Neuronal stem cell (in vitro differentiated cells): ENCODE measurements at regions not wholly inside any gene's neighbourhood (a gene's known extent, or its start where the extent isn't known, plus 50 kb on each side); places are given as distances from the start of the nearest gene placed in this dataset.

Source experiments
- DNase-seq: peaks from one replicate; pipeline ENCODE4 v3.0.0-alpha.2; 2013; ENCODE audit warnings: low spot score
- H2AFZ ChIP-seq: one replicate; pipeline ENCODE4 v1.6.1; 2013; ENCODE audit warnings: mild to moderate bottlenecking, low read length, inconsistent platforms
- H2AK5ac ChIP-seq: 2 replicates; pipeline ENCODE4 v1.6.1; 2013; ENCODE audit warnings: low read depth, mild to moderate bottlenecking, inconsistent platforms, low read length, moderate library complexity, mixed read lengths
- H2BK120ac ChIP-seq: 2 replicates; pipeline ENCODE4 v1.6.1; 2013; ENCODE audit warnings: low read depth, mild to moderate bottlenecking, inconsistent platforms, low read length, moderate library complexity, mixed read lengths
- H2BK12ac ChIP-seq: one replicate; pipeline ENCODE4 v1.6.1; 2013; ENCODE audit warnings: low read length, inconsistent platforms
- H2BK15ac ChIP-seq: 2 replicates; pipeline ENCODE4 v1.6.1; 2013; ENCODE audit warnings: mild to moderate bottlenecking, low read length, inconsistent platforms, mixed read lengths
- H2BK5ac ChIP-seq: one replicate; pipeline ENCODE4 v1.6.1; 2013; ENCODE audit warnings: inconsistent platforms, mild to moderate bottlenecking, low read length, moderate library complexity
- H3K14ac ChIP-seq: one replicate; pipeline ENCODE4 v1.6.1; 2013; ENCODE audit warnings: low read length, inconsistent platforms
- H3K18ac ChIP-seq: 2 replicates; pipeline ENCODE4 v1.6.1; 2013; ENCODE audit warnings: low read length, inconsistent platforms
- H3K23ac ChIP-seq: 2 replicates; pipeline ENCODE4 v1.6.1; 2013; ENCODE audit warnings: low read depth, mild to moderate bottlenecking, mixed read lengths, low read length, inconsistent platforms; ENCODE audit not compliant: poor library complexity
- H3K27ac ChIP-seq: replicated peaks from 3 replicates; pipeline ENCODE4 v1.5.1; 2013; ENCODE audit warnings: low read length, inconsistent platforms
- H3K27me3 ChIP-seq, 3 experiments: 2 replicates each; pipeline ENCODE4 v1.6.1; 2013; ENCODE audit warnings: low read length in 3 of 3, mild to moderate bottlenecking in 2 of 3, inconsistent platforms in 1 of 3, low read depth in 1 of 3, mixed read lengths in 1 of 3, moderate library complexity in 1 of 3; ENCODE audit not compliant: control insufficient read depth in 3 of 3, insufficient read depth in 3 of 3
- H3K36me3 ChIP-seq, 2 donors: replicated peaks in 1 of 2; 2 replicates each; pipeline ENCODE4 v1.6.1; 2013; ENCODE audit warnings: low read length in 2 of 2; ENCODE audit not compliant: control insufficient read depth in 2 of 2, insufficient read depth in 2 of 2
- H3K4ac ChIP-seq: 2 replicates; pipeline ENCODE4 v1.6.1; 2013; ENCODE audit warnings: inconsistent platforms, mild to moderate bottlenecking, low read length, moderate library complexity
- H3K4me1 ChIP-seq, 2 donors: 1 replicate in 1 of 2; 2 replicates in 1 of 2; pipeline ENCODE4 v1.6.1; 2013; ENCODE audit warnings: low read length in 2 of 2, low read depth in 1 of 2; ENCODE audit not compliant: control insufficient read depth in 2 of 2, insufficient read depth in 1 of 2
- H3K4me2 ChIP-seq: one replicate; pipeline ENCODE4 v1.6.1; 2013; ENCODE audit warnings: mild to moderate bottlenecking, low read length, inconsistent platforms; ENCODE audit not compliant: insufficient read depth, poor library complexity, severe bottlenecking
- H3K4me3 ChIP-seq, 2 donors: 2 replicates each; pipeline ENCODE4 v1.5.1; 2013; ENCODE audit warnings: low read length in 2 of 2, mild to moderate bottlenecking in 2 of 2, inconsistent platforms in 1 of 2, moderate library complexity in 1 of 2
- H3K79me1 ChIP-seq: one replicate; pipeline ENCODE4 v1.6.1; 2013; ENCODE audit warnings: low read depth, mild to moderate bottlenecking, inconsistent platforms, low read length, moderate library complexity
- H3K9ac ChIP-seq: one replicate; pipeline ENCODE4 v1.6.1; 2013; ENCODE audit warnings: mild to moderate bottlenecking, low read depth, low read length, inconsistent platforms; ENCODE audit not compliant: poor library complexity
- H3K9me3 ChIP-seq, 2 donors: replicated peaks in 1 of 2; 2 replicates each; pipeline versions ENCODE3 to v1.6.1; 2013; ENCODE audit warnings: low read length in 2 of 2, mild to moderate bottlenecking in 2 of 2, inconsistent platforms in 1 of 2, low read depth in 1 of 2, mixed read lengths in 1 of 2, moderate library complexity in 1 of 2; ENCODE audit not compliant: control insufficient read depth in 2 of 2, insufficient read depth in 1 of 2
- H4K8ac ChIP-seq: one replicate; pipeline ENCODE4 v1.6.1; 2013; ENCODE audit warnings: low read depth, mild to moderate bottlenecking, inconsistent platforms, low read length, moderate library complexity
- H4K91ac ChIP-seq: one replicate; pipeline ENCODE4 v1.6.1; 2013; ENCODE audit warnings: low read length, low read depth, mild to moderate bottlenecking, inconsistent platforms; ENCODE audit not compliant: poor library complexity
- WGBS, 2 donors: extraction: QIAGEN DNeasy Blood & Tissue Kit; methylation state at CpG; one replicate each; pipeline ENCODE4 v1.1.7; 2013; ENCODE audit warnings: missing lambda C conversion rate in 2 of 2, mixed read lengths in 1 of 2; ENCODE audit not compliant: insufficient read length in 2 of 2, insufficient replicate concordance in 1 of 2; ENCODE audit errors: extremely low coverage in 2 of 2; 5-methylcytosine and 5-hydroxymethylcytosine counted together

GRCh38 chr6:79385893-79386292 lies 151.3 kb downstream of the LCA5 start:
- Histone ChIP-seq H3K79me1 (no peaks in the 10 kb centered on the region), H4K8ac (no peak overlapping the region), H3K9ac (no peak overlapping the region), H2AFZ (no peak overlapping the region), H3K36me3 (no peaks in the 10 kb centered on the region), H2BK5ac (no peak overlapping the region), H4K91ac (no peak overlapping the region), H3K4me1 (no peaks in the 10 kb centered on the region), H3K23ac (no peak overlapping the region), H3K4ac (no peak overlapping the region), H2BK15ac (no peak overlapping the region), H3K18ac (no peak overlapping the region), H2AK5ac (no peak overlapping the region), H2BK120ac (no peak overlapping the region), H3K4me3 (no peak overlapping the region), H3K4me2 (no peak overlapping the region), H3K27ac (no peak overlapping the region), H3K14ac (no peak overlapping the region), H2BK12ac (no peak overlapping the region), H3K27me3 (no peaks in the 10 kb centered on the region), H3K9me3 (no peaks in the 10 kb centered on the region)
- no peak for DNase-seq
- WGBS, 2 donors, result no CpG with 5 or more reads among the region's 4 CpGs

GRCh38 chr6:79385333-79385732 lies 150.9 kb upstream of the HMGN3 start:
- no peak overlapping the region for H4K91ac ChIP-seq
- no peak overlapping the region for H2AK5ac ChIP-seq
- no peak overlapping the region for H3K27ac ChIP-seq
- H3K9ac ChIP-seq, result no peak overlapping the region
- H3K18ac ChIP-seq, result no peak overlapping the region
- H2BK12ac ChIP-seq, result no peak overlapping the region
- no peaks in the 10 kb centered on the region for H3K9me3 ChIP-seq
- no peak overlapping the region for H3K4ac ChIP-seq
- H3K14ac ChIP-seq, result no peak overlapping the region
- no peak for DNase-seq
- WGBS, 2 donors, result no CpG with 5 or more reads among the region's 1 CpG
- H2AFZ ChIP-seq, result no peak overlapping the region
- no peak overlapping the region for H2BK120ac ChIP-seq
- no peaks in the 10 kb centered on the region for H3K27me3 ChIP-seq
- no peak overlapping the region for H3K4me3 ChIP-seq
- no peak overlapping the region for H3K23ac ChIP-seq
- H2BK5ac ChIP-seq, result no peak overlapping the region
- H3K79me1 ChIP-seq, result no peaks in the 10 kb centered on the region
- no peaks in the 10 kb centered on the region for H3K36me3 ChIP-seq
- H3K4me1 ChIP-seq, result no peaks in the 10 kb centered on the region
- no peak overlapping the region for H3K4me2 ChIP-seq
- H2BK15ac ChIP-seq, result no peak overlapping the region
- no peak overlapping the region for H4K8ac ChIP-seq

- Histone ChIP-seq H4K8ac (no peak overlapping the region), H2BK5ac (no peak overlapping the region), H3K79me1 (no peaks in the 10 kb centered on the region), H3K27me3 (no peaks in the 10 kb centered on the region), H2AK5ac (no peak overlapping the region), H3K4me1 (no peaks in the 10 kb centered on the region), H2BK12ac (no peak overlapping the region), H3K14ac (no peak overlapping the region), H2AFZ (no peak overlapping the region), H3K4ac (no peak overlapping the region), H3K9ac (no peak overlapping the region), H3K27ac (no peak overlapping the region), H2BK15ac (no peak overlapping the region), H3K36me3 (no peaks in the 10 kb centered on the region), H3K4me3 (no peak overlapping the region), H3K23ac (no peak overlapping the region), H3K18ac (no peak overlapping the region), H3K4me2 (no peak overlapping the region), H2BK120ac (no peak overlapping the region), H4K91ac (no peak overlapping the region), H3K9me3 (no peaks in the 10 kb centered on the region)
- no peak for DNase-seq
- no CpG with 5 or more reads among the region's 1 CpG for WGBS, 2 donors
Observed at GRCh38 chr6:79384845-79385244, 150.4 kb upstream of the HMGN3 start.

GRCh38 chr6:79378957-79379356 lies 144.5 kb upstream of the HMGN3 start:
- WGBS, 2 donors, result no CpG with 5 or more reads among the region's 5 CpGs
- no peak overlapping the region for H4K91ac ChIP-seq
- H3K18ac ChIP-seq, result no peak overlapping the region
- no peak overlapping the region for H3K27ac ChIP-seq
- H3K36me3 ChIP-seq, result no peaks in the 10 kb centered on the region
- no peak overlapping the region for H3K14ac ChIP-seq
- no peaks in the 10 kb centered on the region for H3K9me3 ChIP-seq
- peaks cover 0 to 6% of the 10 kb centered on the region in 2 donors for H3K4me1 ChIP-seq
- H3K4me2 ChIP-seq, result no peak overlapping the region
- no peak overlapping the region for H3K4ac ChIP-seq
- H3K27me3 ChIP-seq, result no peaks in the 10 kb centered on the region
- H3K79me1 ChIP-seq, result no peaks in the 10 kb centered on the region
- H2BK5ac ChIP-seq, result no peak overlapping the region
- no peak overlapping the region for H3K9ac ChIP-seq
- no peak overlapping the region for H3K4me3 ChIP-seq
- no peak for DNase-seq
- H2AK5ac ChIP-seq, result no peak overlapping the region
- H2BK12ac ChIP-seq, result no peak overlapping the region
- no peak overlapping the region for H3K23ac ChIP-seq
- no peak overlapping the region for H4K8ac ChIP-seq
- H2AFZ ChIP-seq, result no peak overlapping the region
- no peak overlapping the region for H2BK120ac ChIP-seq
- H2BK15ac ChIP-seq, result no peak overlapping the region
